NCI-H69 (cell line): ENCODE measurements at regions not wholly inside any gene's neighbourhood (a gene's known extent, or its start where the extent isn't known, plus 50 kb on each side); places are given as distances from the start of the nearest gene placed in this dataset.
"Not testable (repeated sequence)": the region's sequence is repeated elsewhere in the genome, so short reads cannot be mapped to it uniquely, and the experiment has no call there.

Source experiments
- DNase-seq: peaks from one replicate; lab custom pipeline; 2025; lab: John Stamatoyannopoulos, UW

- no peak for DNase-seq
Observed at GRCh38 chr1:166391279-166392066, 224.7 kb upstream of the FAM78B start.

GRCh38 chr1:166395729-166396128 is 228.9 kb upstream of the FAM78B start:
- no peak for DNase-seq

- DNase-seq = not testable (repeated sequence)
Observed at GRCh38 chr1:166409253-166410082, 242.7 kb upstream of the FAM78B start.

GRCh38 chr1:166410083-166410385 is 243.2 kb upstream of the FAM78B start:
- no peak for DNase-seq

- not testable (repeated sequence) for DNase-seq
Observed at GRCh38 chr1:166416831-166417230, 250.0 kb upstream of the FAM78B start.

- no peak for DNase-seq
Observed at GRCh38 chr1:166418344-166418933, 251.6 kb upstream of the FAM78B start.

- DNase-seq = not testable (repeated sequence)
Observed at GRCh38 chr1:166422586-166422985, 255.8 kb upstream of the FAM78B start.

- DNase-seq = no peak
Observed at GRCh38 chr1:166432655-166433054, 265.9 kb upstream of the FAM78B start.

- DNase-seq = peak; percentile 37
Observed at GRCh38 chr1:166433404-166434304, 266.9 kb upstream of the FAM78B start.

- DNase-seq = no peak
Observed at GRCh38 chr1:166457700-166458099, 290.9 kb upstream of the FAM78B start.

- DNase-seq = no peak
Observed at GRCh38 chr1:166464333-166464732, 297.5 kb upstream of the FAM78B start.

- no peak for DNase-seq
Observed at GRCh38 chr1:166470014-166470413, 303.2 kb upstream of the FAM78B start.

GRCh38 chr1:166470441-166470840 is 303.6 kb upstream of the FAM78B start:
- no peak for DNase-seq

GRCh38 chr1:166471359-166471758 is 304.6 kb upstream of the FAM78B start:
- DNase-seq = no peak

- peak; percentile 60 for DNase-seq
Observed at GRCh38 chr1:166479052-166479631, 312.3 kb upstream of the FAM78B start.

GRCh38 chr1:166484471-166484870 is 317.7 kb upstream of the FAM78B start:
- DNase-seq = no peak

- DNase-seq = no peak
Observed at GRCh38 chr1:166484871-166485270, 318.1 kb upstream of the FAM78B start.

GRCh38 chr1:166485620-166486019 is 318.8 kb upstream of the FAM78B start:
- DNase-seq = no peak

GRCh38 chr1:166488327-166488726 is 321.5 kb upstream of the FAM78B start:
- no peak for DNase-seq

GRCh38 chr1:166489356-166489669 is 322.5 kb upstream of the FAM78B start:
- DNase-seq = no peak

GRCh38 chr1:166489670-166490436 is 323.1 kb upstream of the FAM78B start:
- peak; percentile 6 for DNase-seq
